Activated T-cell treated with anti-CD3 and anti-CD28 coated beads, Interleukin-2, amount 50 U/mL, for 72 hours (primary cell): ENCODE measurements at regions not wholly inside any gene's neighbourhood (a gene's known extent, or its start where the extent isn't known, plus 50 kb on each side); places are given as distances from the start of the nearest gene placed in this dataset.

ENCODE experiments used
- ATAC-seq, 2 donors: fragments of 150-1000 bp; cut with Tn5 transposase; replicated peaks in 1 of 2; 2 replicates each; pipeline ENCODE4 v1.10.0; 2021; ENCODE audit warnings: moderate library complexity in 2 of 2, mild to moderate bottlenecking in 1 of 2
- DNase-seq, 2 donors: peaks; one replicate each; pipeline ENCODE4 v3.0.0; 2021 to 2022; ENCODE audit warnings: mixed read lengths in 1 of 2
- H3K27ac Mint-ChIP-seq: one replicate; pipeline ENCODE4 v1.8.0; 2022; ENCODE audit warnings: mild to moderate bottlenecking, moderate library complexity, mixed read lengths
- H3K27me3 Mint-ChIP-seq: one replicate; pipeline ENCODE4 v1.8.0; 2022; ENCODE audit warnings: low read depth, mixed read lengths
- H3K36me3 Mint-ChIP-seq, 2 donors: one replicate each; pipeline ENCODE4 v1.8.0; 2022; ENCODE audit warnings: mixed read lengths in 2 of 2, mild to moderate bottlenecking in 1 of 2; ENCODE audit not compliant: insufficient read depth in 2 of 2
- H3K4me1 Mint-ChIP-seq: one replicate; pipeline ENCODE4 v1.8.0; 2022; ENCODE audit warnings: low read depth, mixed read lengths
- H3K4me3 Mint-ChIP-seq, 2 donors: one replicate each; pipeline ENCODE4 v1.8.0; 2022; ENCODE audit warnings: mild to moderate bottlenecking in 2 of 2, mixed read lengths in 2 of 2, moderate library complexity in 2 of 2
- H3K9me3 Mint-ChIP-seq, 2 donors: one replicate each; pipeline ENCODE4 v1.8.0; 2022; ENCODE audit warnings: mixed read lengths in 2 of 2

GRCh38 chr9:13508086-13508485 is 228.6 kb upstream of the MPDZ start:
- H3K4me1 Mint-ChIP-seq: no peaks in the 10 kb centered on the region
- ATAC-seq: no peak

GRCh38 chr9:13505797-13506196 is 226.3 kb upstream of the MPDZ start:
- H3K36me3 Mint-ChIP-seq: no peaks in the 10 kb centered on the region

More at GRCh38 chr9:13508086-13508485, 228.6 kb upstream of the MPDZ start:
- H3K27ac Mint-ChIP-seq: no peak overlapping the region
- H3K9me3 Mint-ChIP-seq: peaks cover 5 to 6% of the 10 kb centered on the region in 2 donors
- no peak for DNase-seq
- H3K36me3 Mint-ChIP-seq: peaks cover 0 to 2% of the 10 kb centered on the region in 2 donors
- no peak overlapping the region for H3K4me3 Mint-ChIP-seq
- H3K27me3 Mint-ChIP-seq: no peaks in the 10 kb centered on the region

GRCh38 chr9:13503599-13503998 is 224.1 kb upstream of the MPDZ start:
- Mint-ChIP-seq H3K27me3 (no peaks in the 10 kb centered on the region), H3K4me1 (no peaks in the 10 kb centered on the region), H3K36me3 (no peaks in the 10 kb centered on the region), H3K9me3 (peaks cover 1 to 9% of the 10 kb centered on the region in 2 donors), H3K4me3 (no peak overlapping the region), H3K27ac (no peak overlapping the region)
- DNase-seq: no peak
- ATAC-seq: no peak

More at GRCh38 chr9:13505797-13506196, 226.3 kb upstream of the MPDZ start:
- Mint-ChIP-seq H3K4me1 (no peaks in the 10 kb centered on the region), H3K27me3 (no peaks in the 10 kb centered on the region), H3K4me3 (no peak overlapping the region), H3K27ac (no peak overlapping the region), H3K9me3 (peaks cover 2 to 6% of the 10 kb centered on the region in 2 donors)
- no peak for ATAC-seq
- DNase-seq: no peak

- no peak overlapping the region for H3K4me3 Mint-ChIP-seq
- peaks cover 1 to 9% of the 10 kb centered on the region in 2 donors for H3K9me3 Mint-ChIP-seq
- H3K27ac Mint-ChIP-seq: no peak overlapping the region
- no peaks in the 10 kb centered on the region for H3K27me3 Mint-ChIP-seq
- H3K4me1 Mint-ChIP-seq: no peaks in the 10 kb centered on the region
- no peak for DNase-seq
- no peaks in the 10 kb centered on the region for H3K36me3 Mint-ChIP-seq
- no peak for ATAC-seq
Measured at GRCh38 chr9:13502484-13502883, 223.0 kb upstream of the MPDZ start.

GRCh38 chr9:13501018-13501417 is 221.5 kb upstream of the MPDZ start:
- peaks cover 4 to 8% of the 10 kb centered on the region in 2 donors for H3K9me3 Mint-ChIP-seq
- DNase-seq (no peak), ATAC-seq (no peak)

GRCh38 chr9:13500034-13500433 is 220.5 kb upstream of the MPDZ start:
- H3K27ac Mint-ChIP-seq: no peak overlapping the region
- DNase-seq: no peak
- H3K9me3 Mint-ChIP-seq: peaks cover 4 to 10% of the 10 kb centered on the region in 2 donors
- no peaks in the 10 kb centered on the region for H3K4me1 Mint-ChIP-seq
- no peaks in the 10 kb centered on the region for H3K27me3 Mint-ChIP-seq
- no peaks in the 10 kb centered on the region for H3K36me3 Mint-ChIP-seq
- H3K4me3 Mint-ChIP-seq: no peak overlapping the region
- no peak for ATAC-seq

More at GRCh38 chr9:13501018-13501417, 221.5 kb upstream of the MPDZ start:
- H3K4me1 Mint-ChIP-seq: no peaks in the 10 kb centered on the region
- H3K27me3 Mint-ChIP-seq: no peaks in the 10 kb centered on the region
- H3K27ac Mint-ChIP-seq: no peak overlapping the region
- H3K36me3 Mint-ChIP-seq: no peaks in the 10 kb centered on the region
- no peak overlapping the region for H3K4me3 Mint-ChIP-seq

- H3K27me3 Mint-ChIP-seq: no peaks in the 10 kb centered on the region
- DNase-seq (no peak), ATAC-seq (no peak)
- no peaks in the 10 kb centered on the region for H3K4me1 Mint-ChIP-seq
- H3K4me3 Mint-ChIP-seq: no peak overlapping the region
- no peak overlapping the region for H3K27ac Mint-ChIP-seq
- no peaks in the 10 kb centered on the region for H3K36me3 Mint-ChIP-seq
- H3K9me3 Mint-ChIP-seq: peaks cover 5 to 7% of the 10 kb centered on the region in 2 donors
Measured at GRCh38 chr9:13493697-13494096, 214.2 kb upstream of the MPDZ start.

- no peaks in the 10 kb centered on the region for H3K27me3 Mint-ChIP-seq
- no peak overlapping the region for H3K4me3 Mint-ChIP-seq
- no peaks in the 10 kb centered on the region for H3K4me1 Mint-ChIP-seq
- ATAC-seq (no peak), DNase-seq (no peak)
- peaks cover 1 to 6% of the 10 kb centered on the region in 2 donors for H3K9me3 Mint-ChIP-seq
- no peak overlapping the region for H3K27ac Mint-ChIP-seq
- H3K36me3 Mint-ChIP-seq: no peaks in the 10 kb centered on the region
Measured at GRCh38 chr9:13491493-13492424, 212.3 kb upstream of the MPDZ start.

GRCh38 chr9:13491138-13491492 is 211.6 kb upstream of the MPDZ start:
- H3K27me3 Mint-ChIP-seq: no peaks in the 10 kb centered on the region
- peaks cover 1 to 5% of the 10 kb centered on the region in 2 donors for H3K9me3 Mint-ChIP-seq
- no peaks in the 10 kb centered on the region for H3K4me1 Mint-ChIP-seq
- ATAC-seq (no peak), DNase-seq (no peak)
- H3K4me3 Mint-ChIP-seq: no peak overlapping the region
- H3K36me3 Mint-ChIP-seq: no peaks in the 10 kb centered on the region
- H3K27ac Mint-ChIP-seq: no peak overlapping the region

GRCh38 chr9:13487936-13488335 is 208.4 kb upstream of the MPDZ start:
- Mint-ChIP-seq H3K27me3 (no peaks in the 10 kb centered on the region), H3K27ac (no peak overlapping the region), H3K9me3 (peaks cover 0 to 3% of the 10 kb centered on the region in 2 donors), H3K36me3 (no peaks in the 10 kb centered on the region), H3K4me1 (no peaks in the 10 kb centered on the region), H3K4me3 (no peak overlapping the region)
- DNase-seq (no peak), ATAC-seq (no peak)

GRCh38 chr9:13487498-13487897 is 208.0 kb upstream of the MPDZ start:
- Mint-ChIP-seq H3K27me3 (no peaks in the 10 kb centered on the region), H3K27ac (no peak overlapping the region), H3K9me3 (peaks cover 0 to 4% of the 10 kb centered on the region in 2 donors), H3K36me3 (no peaks in the 10 kb centered on the region), H3K4me3 (no peak overlapping the region), H3K4me1 (no peaks in the 10 kb centered on the region)
- ATAC-seq (no peak), DNase-seq (no peak)

- Mint-ChIP-seq H3K9me3 (peaks cover 2 to 4% of the 10 kb centered on the region in 2 donors), H3K4me1 (no peaks in the 10 kb centered on the region), H3K36me3 (no peaks in the 10 kb centered on the region), H3K27me3 (no peaks in the 10 kb centered on the region), H3K4me3 (no peak overlapping the region), H3K27ac (no peak overlapping the region)
- ATAC-seq (no peak), DNase-seq (no peak)
Measured at GRCh38 chr9:13487071-13487470, 207.6 kb upstream of the MPDZ start.

GRCh38 chr9:13485068-13485596 is 205.6 kb upstream of the MPDZ start:
- Mint-ChIP-seq H3K4me1 (no peaks in the 10 kb centered on the region), H3K27me3 (no peaks in the 10 kb centered on the region), H3K4me3 (no peak overlapping the region), H3K27ac (no peak overlapping the region), H3K9me3 (peaks cover 2 to 5% of the 10 kb centered on the region in 2 donors), H3K36me3 (no peaks in the 10 kb centered on the region)
- ATAC-seq (no peak), DNase-seq (no peak)
